SK-N-MC (cell line): ENCODE measurements at regions not wholly inside any gene's neighbourhood (a gene's known extent, or its start where the extent isn't known, plus 50 kb on each side); places are given as distances from the start of the nearest gene placed in this dataset.

Source experiments
- EZH2 ChIP-seq: fragments of 200-600 bp; sonication (generic); IDR thresholded peaks from one replicate; pipeline ENCODE4 v1.6.1; 2017; ENCODE audit warnings: antibody characterized with exemption
- POLR2AphosphoS5 ChIP-seq: IDR thresholded peaks from 2 replicates; pipeline ENCODE4 v1.6.1; 2012; ENCODE audit warnings: mild to moderate bottlenecking, low read depth, low read length, borderline replicate concordance

- TF ChIP-seq POLR2AphosphoS5 (no peak), EZH2 (no peak)
Observed at GRCh38 chr2:120887741-120888231, 152.1 kb downstream of the GLI2 start.
